IMR-90 (cell line): ENCODE measurements at regions not wholly inside any gene's neighbourhood (a gene's known extent, or its start where the extent isn't known, plus 50 kb on each side); places are given as distances from the start of the nearest gene placed in this dataset.

Source experiments
- ATAC-seq: fragments of 200-7000 bp; cut with Tn5 transposase; 2 replicates; pipeline ENCODE4 v1.9.1; 2020; ENCODE audit warnings: low read depth, mild to moderate bottlenecking, moderate library complexity
- BruUV-seq: library from RNA; stranded (reverse); fragments of 400-500 nt; replicated peaks from 2 replicates; lab custom pipeline; 2021; lab: Mats Ljungman, UMichigan
- CTCF ChIA-PET: fragments of 300-600 bp; formaldehyde crosslinking; extraction: SDS; loops from one replicate; lab custom pipeline; 2021; ENCODE audit warnings: antibody characterized with exemption; lab: Yijun Ruan, JAX
- POLR2A ChIA-PET: fragments of 300-600 bp; sonication (Branson Sonifier 250); formaldehyde crosslinking; loops from one replicate; lab custom pipeline; 2022; ENCODE audit warnings: antibody characterized with exemption; ENCODE audit not compliant: unreplicated experiment; lab: Charles Lee
- DNase-seq: peaks from one replicate; pipeline ENCODE4 v3.0.0; 2013
- H2AFZ ChIP-seq: replicated peaks from 2 replicates; pipeline ENCODE3; 2013; ENCODE audit warnings: low read length, mild to moderate bottlenecking; ENCODE audit not compliant: poor library complexity
- H2AK5ac ChIP-seq: 2 replicates; pipeline ENCODE4 v1.6.1; 2013; ENCODE audit warnings: low read depth, low read length, inconsistent platforms
- H2AK9ac ChIP-seq: replicated peaks from 2 replicates; pipeline ENCODE3; 2013; ENCODE audit warnings: mild to moderate bottlenecking, low read depth, low read length, moderate library complexity; ENCODE audit not compliant: poor library complexity
- H2BK120ac ChIP-seq: 2 replicates; pipeline ENCODE4 v1.6.1; 2013; ENCODE audit warnings: low read depth, low read length, inconsistent platforms
- H2BK15ac ChIP-seq: 3 replicates; pipeline ENCODE4 v1.6.1; 2013; ENCODE audit warnings: low read depth, low read length, inconsistent platforms
- H2BK20ac ChIP-seq: 2 replicates; pipeline ENCODE4 v1.6.1; 2013; ENCODE audit warnings: low read depth, mild to moderate bottlenecking, inconsistent platforms, low read length, moderate library complexity
- H2BK5ac ChIP-seq: 2 replicates; pipeline ENCODE4 v1.6.1; 2013; ENCODE audit warnings: mild to moderate bottlenecking, low read depth, low read length, inconsistent platforms; ENCODE audit not compliant: poor library complexity, severe bottlenecking
- H3K14ac ChIP-seq: replicated peaks from 2 replicates; pipeline ENCODE4 v1.6.1; 2013; ENCODE audit warnings: low read depth, low read length, inconsistent platforms
- H3K18ac ChIP-seq: 2 replicates; pipeline ENCODE4 v1.6.1; 2013; ENCODE audit warnings: low read depth, low read length, control low read depth
- H3K23ac ChIP-seq: 2 replicates; pipeline ENCODE4 v1.6.1; 2013; ENCODE audit warnings: low read depth, low read length, inconsistent platforms
- H3K27ac ChIP-seq: 2 replicates; pipeline ENCODE4 v1.5.1; 2013; ENCODE audit warnings: mild to moderate bottlenecking, control low read depth, low read length; ENCODE audit not compliant: insufficient read depth
- H3K27me3 ChIP-seq: 2 replicates; pipeline ENCODE4 v1.6.1; 2013; ENCODE audit warnings: low read length; ENCODE audit not compliant: control insufficient read depth, insufficient read depth
- H3K36me3 ChIP-seq: 2 replicates; pipeline ENCODE4 v1.6.1; 2013; ENCODE audit warnings: low read length, mixed read lengths; ENCODE audit not compliant: control insufficient read depth, insufficient read depth
- H3K4ac ChIP-seq: 2 replicates; pipeline ENCODE4 v1.6.1; 2013; ENCODE audit warnings: low read depth, low read length, inconsistent platforms
- H3K4me1 ChIP-seq: 2 replicates; pipeline ENCODE4 v1.6.1; 2013; ENCODE audit warnings: low read length, mixed read lengths; ENCODE audit not compliant: control insufficient read depth, insufficient read depth
- H3K4me2 ChIP-seq: 2 replicates; pipeline ENCODE4 v1.6.1; 2013; ENCODE audit warnings: low read depth, mild to moderate bottlenecking, control low read depth, low read length, moderate library complexity
- H3K4me3 ChIP-seq: 2 replicates; pipeline ENCODE4 v1.5.1; 2013; ENCODE audit warnings: low read depth, mild to moderate bottlenecking, control low read depth, low read length, moderate library complexity; ENCODE audit not compliant: insufficient read depth
- H3K56ac ChIP-seq: 2 replicates; pipeline ENCODE4 v1.6.1; 2013; ENCODE audit warnings: low read length, inconsistent platforms; ENCODE audit not compliant: insufficient read depth; ENCODE audit errors: extremely low read depth
- H3K79me1 ChIP-seq, 2 experiments: 2 replicates each; pipeline ENCODE4 v1.6.1; 2013; ENCODE audit warnings: low read length in 2 of 2, inconsistent platforms in 1 of 2, low read depth in 1 of 2
- H3K9ac ChIP-seq: 2 replicates; pipeline ENCODE4 v1.6.1; 2013; ENCODE audit warnings: low read depth, low read length, control low read depth
- H3K9me1 ChIP-seq: 2 replicates; pipeline ENCODE4 v1.6.1; 2013; ENCODE audit warnings: low read length, inconsistent platforms; ENCODE audit not compliant: insufficient read depth
- H3K9me3 ChIP-seq: 2 replicates; pipeline ENCODE4 v1.6.1; 2013; ENCODE audit warnings: low read length; ENCODE audit not compliant: control insufficient read depth, insufficient read depth
- H4K20me1 ChIP-seq: 2 replicates; pipeline ENCODE4 v1.6.1; 2013; ENCODE audit warnings: low read length, inconsistent platforms; ENCODE audit not compliant: insufficient read depth
- H4K5ac ChIP-seq: 2 replicates; pipeline ENCODE4 v1.6.1; 2013; ENCODE audit warnings: mild to moderate bottlenecking, low read depth, low read length, control low read depth
- H4K8ac ChIP-seq, 2 experiments: 2 replicates each; pipeline ENCODE4 v1.6.1; 2013; ENCODE audit warnings: low read depth in 2 of 2, low read length in 2 of 2, control low read depth in 1 of 2, inconsistent platforms in 1 of 2
- H4K91ac ChIP-seq: 2 replicates; pipeline ENCODE4 v1.6.1; 2013; ENCODE audit warnings: low read depth, low read length, inconsistent platforms; ENCODE audit not compliant: insufficient read depth
- FOS ChIP-seq: fragments of 150-350 bp; IDR thresholded peaks from 2 replicates; pipeline ENCODE4 v1.6.1; 2016; ENCODE audit warnings: low read depth, low read length
- MAZ ChIP-seq: IDR thresholded peaks from 2 replicates; pipeline ENCODE4 v1.6.1; 2012; ENCODE audit warnings: low read depth, mild to moderate bottlenecking, low read length, improper control_type of control experiment, moderate library complexity, borderline replicate concordance
- RFX5 ChIP-seq: IDR thresholded peaks from 2 replicates; pipeline ENCODE4 v1.8.0; 2012; ENCODE audit warnings: low read depth, mild to moderate bottlenecking, low read length, moderate library complexity
- SMC3 ChIP-seq: fragments of 150-350 bp; IDR thresholded peaks from 2 replicates; pipeline ENCODE4 v1.6.1; 2016; ENCODE audit warnings: low read depth, mild to moderate bottlenecking, antibody characterized with exemption, low read length, moderate library complexity
- WGBS, 2 experiments: methylation state at CpG; one replicate each; pipeline versions ENCODE4 v1.1.5 to v1.1.7; 2013; ENCODE audit warnings: missing lambda C conversion rate in 2 of 2; ENCODE audit not compliant: insufficient read length in 1 of 2; ENCODE audit errors: extremely low coverage in 2 of 2; 5-methylcytosine and 5-hydroxymethylcytosine counted together
- dilution Hi-C: fragments of 300-500 bp; cut with HindIII; formaldehyde crosslinking; loops from one replicate; pipeline ENCODE4 v1.14.3; 2018; ENCODE audit warnings: low sequenced_read_pairs; ENCODE audit not compliant: unreplicated experiment
- in situ Hi-C: fragments of 300-500 bp; cut with MboI; formaldehyde crosslinking; loops from 3 replicates; pipeline ENCODE4 v1.14.3; 2019; ENCODE audit warnings: low sequenced_read_pairs, inconsistent platforms, mixed read lengths
- intact Hi-C: fragments of 100-400 bp; cut with micrococcal nuclease; formaldehyde crosslinking; loops from 2 replicates; pipeline ENCODE4 v1.10.0; 2022
- TF ChIP-seq, protein P1 (sequence below): fragments of 150-350 bp; IDR thresholded peaks from 2 replicates; pipeline ENCODE4 v1.6.1; 2016; ENCODE audit warnings: low read depth, mild to moderate bottlenecking, low read length, moderate library complexity, borderline replicate concordance

DNA sequence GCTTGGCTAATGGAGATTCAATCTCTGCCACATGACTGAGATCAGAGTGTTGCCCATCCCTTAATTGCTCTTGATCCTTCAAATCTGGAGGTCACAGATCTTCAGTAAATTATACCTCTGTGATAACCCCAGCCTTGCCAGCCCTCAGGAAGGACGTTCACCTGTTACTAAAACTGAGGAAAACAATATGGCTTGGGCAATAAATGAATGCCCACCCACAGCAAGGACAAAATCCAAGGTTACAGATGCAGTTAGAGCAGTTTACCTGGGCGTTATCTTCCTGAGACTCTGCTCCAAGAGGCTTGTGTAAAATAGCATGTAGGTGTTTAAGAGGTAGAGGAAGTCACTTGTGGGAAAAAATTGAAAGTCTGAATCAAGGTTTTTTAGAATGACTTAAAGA is 69.3 kb upstream of the MAOA start:
- BruUV-seq, result no TSS peak
- H2BK20ac ChIP-seq, result no peak overlapping the region
- DNase-seq (no peak), ATAC-seq (no peak)
- H3K79me1 ChIP-seq, result no peaks in the 10 kb centered on the region
- H4K91ac ChIP-seq, result no peak overlapping the region
- no peak overlapping the region for H3K18ac ChIP-seq
- ChIA-PET CTCF (no interaction called here), POLR2A (no interaction called here)
- in situ Hi-C loops, result no loop called here
- dilution Hi-C loops, result no loop called here
- no peaks in the 10 kb centered on the region for H3K27me3 ChIP-seq
- H3K9me1 ChIP-seq, result no peaks in the 10 kb centered on the region
- no peak overlapping the region for H2AK5ac ChIP-seq
- H4K20me1 ChIP-seq, result no peaks in the 10 kb centered on the region
- H3K9me3 ChIP-seq, result no peaks in the 10 kb centered on the region
- no peak overlapping the region for H3K4ac ChIP-seq
- no peak overlapping the region for H4K8ac ChIP-seq
- H3K56ac ChIP-seq, result no peak overlapping the region
- H3K23ac ChIP-seq, result no peak overlapping the region
- no peak overlapping the region for H2BK5ac ChIP-seq
- H2AK9ac ChIP-seq, result no peak overlapping the region
- H2BK15ac ChIP-seq, result no peak overlapping the region
- H3K4me2 ChIP-seq, result no peak overlapping the region
- H2AFZ ChIP-seq, result no peak overlapping the region
- no peak overlapping the region for H3K4me3 ChIP-seq
- H3K27ac ChIP-seq, result no peak overlapping the region
- H3K36me3 ChIP-seq, result no peaks in the 10 kb centered on the region
- no peak overlapping the region for H3K9ac ChIP-seq
- TF ChIP-seq, protein P1, sequence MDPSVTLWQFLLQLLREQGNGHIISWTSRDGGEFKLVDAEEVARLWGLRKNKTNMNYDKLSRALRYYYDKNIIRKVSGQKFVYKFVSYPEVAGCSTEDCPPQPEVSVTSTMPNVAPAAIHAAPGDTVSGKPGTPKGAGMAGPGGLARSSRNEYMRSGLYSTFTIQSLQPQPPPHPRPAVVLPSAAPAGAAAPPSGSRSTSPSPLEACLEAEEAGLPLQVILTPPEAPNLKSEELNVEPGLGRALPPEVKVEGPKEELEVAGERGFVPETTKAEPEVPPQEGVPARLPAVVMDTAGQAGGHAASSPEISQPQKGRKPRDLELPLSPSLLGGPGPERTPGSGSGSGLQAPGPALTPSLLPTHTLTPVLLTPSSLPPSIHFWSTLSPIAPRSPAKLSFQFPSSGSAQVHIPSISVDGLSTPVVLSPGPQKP, result no peak
- TF ChIP-seq FOS, result no peak
- TF ChIP-seq MAZ, result no peak
- no peak for TF ChIP-seq RFX5
- TF ChIP-seq SMC3, result no peak
- no peak overlapping the region for H3K14ac ChIP-seq
- 0% methylated on average over 1 of the region's 2 CpGs; no CpG with 5 or more reads in 1 of the 2 experiments for WGBS, 2 experiments
- no peak overlapping the region for H4K5ac ChIP-seq
- H3K4me1 ChIP-seq, result no peaks in the 10 kb centered on the region
- H2BK120ac ChIP-seq, result no peak overlapping the region
- intact Hi-C loops, result no loop called here
